ENCODE measurements at regions not wholly inside any gene's neighbourhood (a gene's known extent, or its start where the extent isn't known, plus 50 kb on each side); places are given as distances from the start of the nearest gene placed in this dataset.

DNA sequence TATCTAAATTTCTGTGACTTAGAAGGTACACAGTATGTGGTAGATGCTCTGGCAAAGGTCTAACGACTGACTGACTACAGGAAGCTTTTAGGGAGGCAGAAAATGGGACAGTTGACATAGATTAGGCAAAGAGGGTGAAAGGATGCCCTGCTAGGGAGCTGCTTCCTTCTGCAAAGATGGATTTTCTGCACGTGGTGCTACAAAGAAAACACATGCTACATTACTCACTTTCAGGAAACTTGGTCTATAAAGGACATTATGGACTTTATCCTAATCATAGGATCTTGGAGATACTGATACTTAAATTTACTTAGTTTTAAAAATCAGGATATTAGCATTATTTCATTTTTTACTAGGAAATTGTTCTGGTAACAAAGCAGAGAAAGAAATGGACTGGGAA lies 405.8 kb upstream of the ADAMTS16 start:
- ATAC-seq (no peak), DNase-seq (ENCODE audit: low spot score) (no peak)
- Histone ChIP-seq H3K79me2 (replicated peaks; ENCODE audit: insufficient read depth) (no peaks in the 10 kb centered on the region), H3F3A (replicated peaks; ENCODE audit: low read depth) (no peaks in the 10 kb centered on the region), H3K27me3 (ENCODE audit: insufficient read depth) (no peaks in the 10 kb centered on the region), H2AFZ (no peak overlapping the region), H4K20me1 (replicated peaks; ENCODE audit: insufficient read depth) (no peaks in the 10 kb centered on the region), H3K36me3 (ENCODE audit: insufficient read depth) (no peaks in the 10 kb centered on the region), H3K4me1 (ENCODE audit: insufficient read depth) (no peaks in the 10 kb centered on the region), H3K27ac (ENCODE audit: low read depth) (no peak overlapping the region), H3K4me3 (no peak overlapping the region), H3K4me2 (no peak overlapping the region), H3K9me2 (ENCODE audit: insufficient read depth) (no peaks in the 10 kb centered on the region)
- H3K27me3 Mint-ChIP-seq (ENCODE audit: insufficient read depth, low read depth, poor library complexity): peaks cover 2% of the 10 kb centered on the region
- TF ChIP-seq, protein P1, sequence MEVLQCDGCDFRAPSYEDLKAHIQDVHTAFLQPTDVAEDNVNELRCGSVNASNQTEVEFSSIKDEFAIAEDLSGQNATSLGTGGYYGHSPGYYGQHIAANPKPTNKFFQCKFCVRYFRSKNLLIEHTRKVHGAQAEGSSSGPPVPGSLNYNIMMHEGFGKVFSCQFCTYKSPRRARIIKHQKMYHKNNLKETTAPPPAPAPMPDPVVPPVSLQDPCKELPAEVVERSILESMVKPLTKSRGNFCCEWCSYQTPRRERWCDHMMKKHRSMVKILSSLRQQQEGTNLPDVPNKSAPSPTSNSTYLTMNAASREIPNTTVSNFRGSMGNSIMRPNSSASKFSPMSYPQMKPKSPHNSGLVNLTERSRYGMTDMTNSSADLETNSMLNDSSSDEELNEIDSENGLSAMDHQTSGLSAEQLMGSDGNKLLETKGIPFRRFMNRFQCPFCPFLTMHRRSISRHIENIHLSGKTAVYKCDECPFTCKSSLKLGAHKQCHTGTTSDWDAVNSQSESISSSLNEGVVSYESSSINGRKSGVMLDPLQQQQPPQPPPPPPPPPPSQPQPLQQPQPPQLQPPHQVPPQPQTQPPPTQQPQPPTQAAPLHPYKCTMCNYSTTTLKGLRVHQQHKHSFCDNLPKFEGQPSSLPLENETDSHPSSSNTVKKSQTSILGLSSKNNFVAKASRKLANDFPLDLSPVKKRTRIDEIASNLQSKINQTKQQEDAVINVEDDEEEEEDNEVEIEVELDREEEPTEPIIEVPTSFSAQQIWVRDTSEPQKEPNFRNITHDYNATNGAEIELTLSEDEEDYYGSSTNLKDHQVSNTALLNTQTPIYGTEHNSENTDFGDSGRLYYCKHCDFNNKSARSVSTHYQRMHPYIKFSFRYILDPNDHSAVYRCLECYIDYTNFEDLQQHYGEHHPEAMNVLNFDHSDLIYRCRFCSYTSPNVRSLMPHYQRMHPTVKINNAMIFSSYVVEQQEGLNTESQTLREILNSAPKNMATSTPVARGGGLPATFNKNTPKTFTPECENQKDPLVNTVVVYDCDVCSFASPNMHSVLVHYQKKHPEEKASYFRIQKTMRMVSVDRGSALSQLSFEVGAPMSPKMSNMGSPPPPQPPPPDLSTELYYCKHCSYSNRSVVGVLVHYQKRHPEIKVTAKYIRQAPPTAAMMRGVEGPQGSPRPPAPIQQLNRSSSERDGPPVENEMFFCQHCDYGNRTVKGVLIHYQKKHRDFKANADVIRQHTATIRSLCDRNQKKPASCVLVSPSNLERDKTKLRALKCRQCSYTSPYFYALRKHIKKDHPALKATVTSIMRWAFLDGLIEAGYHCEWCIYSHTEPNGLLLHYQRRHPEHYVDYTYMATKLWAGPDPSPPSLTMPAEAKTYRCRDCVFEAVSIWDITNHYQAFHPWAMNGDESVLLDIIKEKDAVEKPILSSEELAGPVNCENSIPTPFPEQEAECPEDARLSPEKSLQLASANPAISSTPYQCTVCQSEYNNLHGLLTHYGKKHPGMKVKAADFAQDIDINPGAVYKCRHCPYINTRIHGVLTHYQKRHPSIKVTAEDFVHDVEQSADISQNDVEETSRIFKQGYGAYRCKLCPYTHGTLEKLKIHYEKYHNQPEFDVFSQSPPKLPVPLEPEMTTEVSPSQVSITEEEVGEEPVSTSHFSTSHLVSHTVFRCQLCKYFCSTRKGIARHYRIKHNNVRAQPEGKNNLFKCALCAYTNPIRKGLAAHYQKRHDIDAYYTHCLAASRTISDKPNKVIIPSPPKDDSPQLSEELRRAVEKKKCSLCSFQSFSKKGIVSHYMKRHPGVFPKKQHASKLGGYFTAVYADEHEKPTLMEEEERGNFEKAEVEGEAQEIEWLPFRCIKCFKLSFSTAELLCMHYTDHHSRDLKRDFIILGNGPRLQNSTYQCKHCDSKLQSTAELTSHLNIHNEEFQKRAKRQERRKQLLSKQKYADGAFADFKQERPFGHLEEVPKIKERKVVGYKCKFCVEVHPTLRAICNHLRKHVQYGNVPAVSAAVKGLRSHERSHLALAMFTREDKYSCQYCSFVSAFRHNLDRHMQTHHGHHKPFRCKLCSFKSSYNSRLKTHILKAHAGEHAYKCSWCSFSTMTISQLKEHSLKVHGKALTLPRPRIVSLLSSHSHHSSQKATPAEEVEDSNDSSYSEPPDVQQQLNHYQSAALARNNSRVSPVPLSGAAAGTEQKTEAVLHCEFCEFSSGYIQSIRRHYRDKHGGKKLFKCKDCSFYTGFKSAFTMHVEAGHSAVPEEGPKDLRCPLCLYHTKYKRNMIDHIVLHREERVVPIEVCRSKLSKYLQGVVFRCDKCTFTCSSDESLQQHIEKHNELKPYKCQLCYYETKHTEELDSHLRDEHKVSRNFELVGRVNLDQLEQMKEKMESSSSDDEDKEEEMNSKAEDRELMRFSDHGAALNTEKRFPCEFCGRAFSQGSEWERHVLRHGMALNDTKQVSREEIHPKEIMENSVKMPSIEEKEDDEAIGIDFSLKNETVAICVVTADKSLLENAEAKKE (CRISPR knock-in tag; IDR thresholded peaks at IDR 0.05): no peak
- TF ChIP-seq ZNF331 (CRISPR knock-in tag; IDR thresholded peaks at IDR 0.05; ENCODE audit: low read depth) (no peak), STAT1 (IDR thresholded peaks at IDR 0.05; ENCODE audit: unreplicated experiment) (no peak), EZH2phosphoT487 (IDR thresholded peaks at IDR 0.05; ENCODE audit: unreplicated experiment) (no peak), EZH2 (IDR thresholded peaks at IDR 0.05; ENCODE audit: low read depth, unreplicated experiment) (no peak), ZNF114 (CRISPR knock-in tag; IDR thresholded peaks at IDR 0.05) (no peak)
- TF ChIP-seq, protein P2, sequence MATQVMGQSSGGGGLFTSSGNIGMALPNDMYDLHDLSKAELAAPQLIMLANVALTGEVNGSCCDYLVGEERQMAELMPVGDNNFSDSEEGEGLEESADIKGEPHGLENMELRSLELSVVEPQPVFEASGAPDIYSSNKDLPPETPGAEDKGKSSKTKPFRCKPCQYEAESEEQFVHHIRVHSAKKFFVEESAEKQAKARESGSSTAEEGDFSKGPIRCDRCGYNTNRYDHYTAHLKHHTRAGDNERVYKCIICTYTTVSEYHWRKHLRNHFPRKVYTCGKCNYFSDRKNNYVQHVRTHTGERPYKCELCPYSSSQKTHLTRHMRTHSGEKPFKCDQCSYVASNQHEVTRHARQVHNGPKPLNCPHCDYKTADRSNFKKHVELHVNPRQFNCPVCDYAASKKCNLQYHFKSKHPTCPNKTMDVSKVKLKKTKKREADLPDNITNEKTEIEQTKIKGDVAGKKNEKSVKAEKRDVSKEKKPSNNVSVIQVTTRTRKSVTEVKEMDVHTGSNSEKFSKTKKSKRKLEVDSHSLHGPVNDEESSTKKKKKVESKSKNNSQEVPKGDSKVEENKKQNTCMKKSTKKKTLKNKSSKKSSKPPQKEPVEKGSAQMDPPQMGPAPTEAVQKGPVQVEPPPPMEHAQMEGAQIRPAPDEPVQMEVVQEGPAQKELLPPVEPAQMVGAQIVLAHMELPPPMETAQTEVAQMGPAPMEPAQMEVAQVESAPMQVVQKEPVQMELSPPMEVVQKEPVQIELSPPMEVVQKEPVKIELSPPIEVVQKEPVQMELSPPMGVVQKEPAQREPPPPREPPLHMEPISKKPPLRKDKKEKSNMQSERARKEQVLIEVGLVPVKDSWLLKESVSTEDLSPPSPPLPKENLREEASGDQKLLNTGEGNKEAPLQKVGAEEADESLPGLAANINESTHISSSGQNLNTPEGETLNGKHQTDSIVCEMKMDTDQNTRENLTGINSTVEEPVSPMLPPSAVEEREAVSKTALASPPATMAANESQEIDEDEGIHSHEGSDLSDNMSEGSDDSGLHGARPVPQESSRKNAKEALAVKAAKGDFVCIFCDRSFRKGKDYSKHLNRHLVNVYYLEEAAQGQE (IDR thresholded peaks at IDR 0.05; ENCODE audit: unreplicated experiment): no peak
- TF ChIP-seq, protein P3, sequence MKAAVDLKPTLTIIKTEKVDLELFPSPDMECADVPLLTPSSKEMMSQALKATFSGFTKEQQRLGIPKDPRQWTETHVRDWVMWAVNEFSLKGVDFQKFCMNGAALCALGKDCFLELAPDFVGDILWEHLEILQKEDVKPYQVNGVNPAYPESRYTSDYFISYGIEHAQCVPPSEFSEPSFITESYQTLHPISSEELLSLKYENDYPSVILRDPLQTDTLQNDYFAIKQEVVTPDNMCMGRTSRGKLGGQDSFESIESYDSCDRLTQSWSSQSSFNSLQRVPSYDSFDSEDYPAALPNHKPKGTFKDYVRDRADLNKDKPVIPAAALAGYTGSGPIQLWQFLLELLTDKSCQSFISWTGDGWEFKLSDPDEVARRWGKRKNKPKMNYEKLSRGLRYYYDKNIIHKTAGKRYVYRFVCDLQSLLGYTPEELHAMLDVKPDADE (IDR thresholded peaks at IDR 0.05): no peak
- TF ChIP-seq, protein P4, sequence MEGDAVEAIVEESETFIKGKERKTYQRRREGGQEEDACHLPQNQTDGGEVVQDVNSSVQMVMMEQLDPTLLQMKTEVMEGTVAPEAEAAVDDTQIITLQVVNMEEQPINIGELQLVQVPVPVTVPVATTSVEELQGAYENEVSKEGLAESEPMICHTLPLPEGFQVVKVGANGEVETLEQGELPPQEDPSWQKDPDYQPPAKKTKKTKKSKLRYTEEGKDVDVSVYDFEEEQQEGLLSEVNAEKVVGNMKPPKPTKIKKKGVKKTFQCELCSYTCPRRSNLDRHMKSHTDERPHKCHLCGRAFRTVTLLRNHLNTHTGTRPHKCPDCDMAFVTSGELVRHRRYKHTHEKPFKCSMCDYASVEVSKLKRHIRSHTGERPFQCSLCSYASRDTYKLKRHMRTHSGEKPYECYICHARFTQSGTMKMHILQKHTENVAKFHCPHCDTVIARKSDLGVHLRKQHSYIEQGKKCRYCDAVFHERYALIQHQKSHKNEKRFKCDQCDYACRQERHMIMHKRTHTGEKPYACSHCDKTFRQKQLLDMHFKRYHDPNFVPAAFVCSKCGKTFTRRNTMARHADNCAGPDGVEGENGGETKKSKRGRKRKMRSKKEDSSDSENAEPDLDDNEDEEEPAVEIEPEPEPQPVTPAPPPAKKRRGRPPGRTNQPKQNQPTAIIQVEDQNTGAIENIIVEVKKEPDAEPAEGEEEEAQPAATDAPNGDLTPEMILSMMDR (conservative IDR thresholded peaks at IDR 0.05; ENCODE audit: low read depth in 2 of 2): no peak
- no peaks in the 10 kb centered on the region for H3K9me3 Mint-ChIP-seq
- H3K4me3 Mint-ChIP-seq: no peak overlapping the region
- H3K36me3 Mint-ChIP-seq (ENCODE audit: low read depth): no peaks in the 10 kb centered on the region
- H3K27ac Mint-ChIP-seq: no peak overlapping the region
- no peaks in the 10 kb centered on the region for H3K4me1 Mint-ChIP-seq

All from GM23338 (cell line).